GM12878 (cell line): ENCODE measurements at regions not wholly inside any gene's neighbourhood (a gene's known extent, or its start where the extent isn't known, plus 50 kb on each side); places are given as distances from the start of the nearest gene placed in this dataset.
"Not testable (repeated sequence)": the region's sequence is repeated elsewhere in the genome, so short reads cannot be mapped to it uniquely, and the experiment has no call there.

ENCODE experiments used
- ATAC-seq: fragments of 200-7000 bp; cut with Tn5 transposase; 3 replicates; pipeline ENCODE4 v1.9.1; 2020; ENCODE audit warnings: mild to moderate bottlenecking, moderate library complexity
- BruUV-seq: library from RNA; stranded (reverse); fragments of 400-500 nt; replicated peaks from 2 replicates; lab custom pipeline; 2021; lab: Mats Ljungman, UMichigan
- CTCF ChIA-PET: fragments of 300-600 bp; sonication (Branson Sonifier 250); formaldehyde crosslinking; extraction: SDS; loops from one replicate; lab custom pipeline; 2021; ENCODE audit warnings: inconsistent platforms; lab: Yijun Ruan, JAX
- POLR2A ChIA-PET: fragments of 350-600 bp; formaldehyde crosslinking; extraction: SDS; loops from one replicate; lab custom pipeline; 2021; ENCODE audit warnings: inconsistent platforms; lab: Charles Lee
- RAD21 ChIA-PET: fragments of 300-600 bp; sonication (Branson Sonifier 250); formaldehyde crosslinking; loops from one replicate; lab custom pipeline; 2023; ENCODE audit warnings: antibody characterized with exemption; ENCODE audit not compliant: unreplicated experiment; lab: Charles Lee
- SMC1A ChIA-PET: fragments of 300-600 bp; sonication (Branson Sonifier 250); formaldehyde crosslinking; loops from one replicate; lab custom pipeline; 2023; ENCODE audit not compliant: unreplicated experiment, uncharacterized antibody; lab: Charles Lee
- DNase-seq: peaks from one replicate; pipeline ENCODE4 v3.0.0-alpha.2; 2011; ENCODE audit warnings: low read depth, low spot score
- FAIRE-seq: peaks from 3 replicates; lab custom pipeline; 2011; peaks lifted over from hg19 to GRCh38; lab: Jason Lieb, UNC
- H2AFZ ChIP-seq: 2 replicates; pipeline ENCODE4 v1.6.0; 2011; ENCODE audit warnings: low read depth, low read length, control low read depth; ENCODE audit not compliant: control insufficient read depth
- H3K27ac ChIP-seq: 2 replicates; pipeline ENCODE4 v1.5.1; 2011; ENCODE audit warnings: control low read depth; ENCODE audit not compliant: control insufficient read depth, insufficient read depth
- H3K27me3 ChIP-seq, 2 experiments: replicated peaks in 1 of 2; 2 replicates each; pipeline versions ENCODE4 v1.6.0 to v1.6.1; 2011; ENCODE audit warnings: low read length in 1 of 2; ENCODE audit not compliant: control insufficient read depth in 2 of 2, insufficient read depth in 2 of 2
- H3K36me3 ChIP-seq, 2 experiments: 2 replicates each; pipeline ENCODE4 v1.5.1; 2011; ENCODE audit warnings: low read length in 1 of 2; ENCODE audit not compliant: control insufficient read depth in 2 of 2, insufficient read depth in 2 of 2
- H3K4me1 ChIP-seq: 2 replicates; pipeline ENCODE4 v1.6.1; 2011; ENCODE audit warnings: mild to moderate bottlenecking, low read length, moderate library complexity, mixed read lengths; ENCODE audit not compliant: control insufficient read depth, insufficient read depth
- H3K4me2 ChIP-seq: 2 replicates; pipeline ENCODE4 v1.6.0; 2011; ENCODE audit warnings: control low read depth; ENCODE audit not compliant: control insufficient read depth, insufficient read depth
- H3K4me3 ChIP-seq: fragments of 200-600 bp; sonication (generic); 2 replicates; pipeline ENCODE4 v1.5.1; 2016
- H3K79me2 ChIP-seq: 2 replicates; pipeline ENCODE4 v1.6.0; 2011; ENCODE audit warnings: low read length; ENCODE audit not compliant: control insufficient read depth, insufficient read depth
- H3K9ac ChIP-seq: 2 replicates; pipeline ENCODE4 v1.8.0; 2011; ENCODE audit warnings: low read length, control low read depth, mixed read lengths; ENCODE audit not compliant: control insufficient read depth, insufficient read depth
- H3K9me3 ChIP-seq: replicated peaks from 3 replicates; pipeline ENCODE4 v1.5.1; 2011; ENCODE audit warnings: mild to moderate bottlenecking, low read length; ENCODE audit not compliant: control insufficient read depth, insufficient read depth
- H4K20me1 ChIP-seq: 2 replicates; pipeline ENCODE4 v1.6.0; 2011; ENCODE audit not compliant: control insufficient read depth, insufficient read depth
- ETV6 ChIP-seq, 2 experiments: fragments of 450-650 bp in 1 of 2; IDR thresholded peaks in 1 of 2; conservative IDR thresholded peaks in 1 of 2; 2 replicates each; pipeline ENCODE4 v1.6.1; 2014; ENCODE audit warnings: antibody characterized with exemption in 1 of 2, borderline replicate concordance in 1 of 2, low read depth in 1 of 2, mild to moderate bottlenecking in 1 of 2, moderate library complexity in 1 of 2
- LARP7 ChIP-seq: fragments of 450-650 bp; IDR thresholded peaks from 2 replicates; pipeline ENCODE4 v1.6.1; 2017; ENCODE audit warnings: mild to moderate bottlenecking
- NR2C2 ChIP-seq: IDR thresholded peaks from 2 replicates; pipeline ENCODE4 v1.6.1; 2011; ENCODE audit warnings: borderline replicate concordance, low read depth; ENCODE audit not compliant: control insufficient read depth, insufficient read length
- PAX8 ChIP-seq: fragments of 450-650 bp; IDR thresholded peaks from 2 replicates; pipeline ENCODE4 v1.6.1; 2017; ENCODE audit warnings: mild to moderate bottlenecking, moderate library complexity
- ZNF207 ChIP-seq: fragments of 450-650 bp; IDR thresholded peaks from 2 replicates; pipeline ENCODE4 v1.6.1; 2014; ENCODE audit warnings: antibody characterized with exemption, mild to moderate bottlenecking, borderline replicate concordance
- WGBS: methylation state at CpG from one replicate; pipeline ENCODE4 v1.1.6; 2016; ENCODE audit warnings: low lambda C conversion rate; ENCODE audit not compliant: insufficient replicate concordance, insufficient coverage; ENCODE audit errors: missing lambda C conversion rate; 5-methylcytosine and 5-hydroxymethylcytosine counted together
- in situ Hi-C: fragments of 300-500 bp; cut with MboI; formaldehyde crosslinking; loops from 9 replicates; pipeline ENCODE4 v1.14.3; 2018; ENCODE audit warnings: mixed read lengths
- intact Hi-C: fragments of 100-400 bp; cut with micrococcal nuclease; formaldehyde crosslinking; loops from one replicate; pipeline ENCODE4 v1.14.2; 2022; ENCODE audit not compliant: unreplicated experiment
- TF ChIP-seq, protein P1 (sequence below): fragments of 450-650 bp; IDR thresholded peaks from 2 replicates; pipeline ENCODE4 v1.6.1; 2018; ENCODE audit warnings: mild to moderate bottlenecking, low read depth, moderate library complexity; ENCODE audit not compliant: partially characterized antibody

DNA sequence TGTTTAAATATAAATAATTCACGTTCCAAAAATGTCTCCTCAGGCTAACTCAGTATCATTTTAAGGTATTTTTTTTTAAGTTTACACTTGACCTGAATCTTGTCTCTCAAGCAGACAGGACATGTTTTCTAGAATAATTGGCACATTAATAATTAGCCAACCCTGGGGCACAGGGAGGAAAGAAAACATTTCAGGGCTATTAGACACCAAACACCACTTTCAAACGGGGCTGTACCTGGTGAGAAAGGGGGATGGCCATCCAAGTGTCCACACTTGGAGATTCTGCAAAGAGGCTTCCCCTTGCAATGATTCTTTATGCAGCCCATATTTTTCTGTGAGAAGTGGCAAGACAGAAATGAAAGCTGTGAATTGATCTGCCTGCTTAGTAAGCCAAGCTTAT, 560.8 kb downstream of the CD109 start:
- Histone ChIP-seq H3K9ac (no peak overlapping the region), H3K4me3 (no peak overlapping the region), H3K27ac (no peak overlapping the region), H3K27me3 (no peaks in the 10 kb centered on the region), H3K4me1 (no peaks in the 10 kb centered on the region), H2AFZ (no peak overlapping the region), H4K20me1 (no peaks in the 10 kb centered on the region), H3K4me2 (no peak overlapping the region), H3K79me2 (no peaks in the 10 kb centered on the region), H3K36me3 (no peaks in the 10 kb centered on the region), H3K9me3 (no peaks in the 10 kb centered on the region)
- ATAC-seq, result peak; percentile 31; the same call in 1 of the 3 replicates
- no peak for DNase-seq
- SMC1A ChIA-PET, result interaction anchor here (1.0 kb wide), 1 partner anchor 14 kb away, joined by 3 read pairs; no protein-coding TSS in a partner anchor
- FAIRE-seq, result no peak
- in situ Hi-C loops, result no loop called here
- CTCF ChIA-PET, result no interaction called here
- POLR2A ChIA-PET, result no interaction called here
- TF ChIP-seq ETV6 (conservative IDR thresholded peaks at IDR 0.05 in 1 of 2, IDR thresholded peaks at IDR 0.05 in 1 of 2; ENCODE audit: borderline replicate concordance in 1 of 2, low read depth in 1 of 2) (no peak), ZNF207 (no peak)
- TF ChIP-seq, protein P1, sequence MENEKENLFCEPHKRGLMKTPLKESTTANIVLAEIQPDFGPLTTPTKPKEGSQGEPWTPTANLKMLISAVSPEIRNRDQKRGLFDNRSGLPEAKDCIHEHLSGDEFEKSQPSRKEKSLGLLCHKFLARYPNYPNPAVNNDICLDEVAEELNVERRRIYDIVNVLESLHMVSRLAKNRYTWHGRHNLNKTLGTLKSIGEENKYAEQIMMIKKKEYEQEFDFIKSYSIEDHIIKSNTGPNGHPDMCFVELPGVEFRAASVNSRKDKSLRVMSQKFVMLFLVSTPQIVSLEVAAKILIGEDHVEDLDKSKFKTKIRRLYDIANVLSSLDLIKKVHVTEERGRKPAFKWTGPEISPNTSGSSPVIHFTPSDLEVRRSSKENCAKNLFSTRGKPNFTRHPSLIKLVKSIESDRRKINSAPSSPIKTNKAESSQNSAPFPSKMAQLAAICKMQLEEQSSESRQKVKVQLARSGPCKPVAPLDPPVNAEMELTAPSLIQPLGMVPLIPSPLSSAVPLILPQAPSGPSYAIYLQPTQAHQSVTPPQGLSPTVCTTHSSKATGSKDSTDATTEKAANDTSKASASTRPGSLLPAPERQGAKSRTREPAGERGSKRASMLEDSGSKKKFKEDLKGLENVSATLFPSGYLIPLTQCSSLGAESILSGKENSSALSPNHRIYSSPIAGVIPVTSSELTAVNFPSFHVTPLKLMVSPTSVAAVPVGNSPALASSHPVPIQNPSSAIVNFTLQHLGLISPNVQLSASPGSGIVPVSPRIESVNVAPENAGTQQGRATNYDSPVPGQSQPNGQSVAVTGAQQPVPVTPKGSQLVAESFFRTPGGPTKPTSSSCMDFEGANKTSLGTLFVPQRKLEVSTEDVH, result no peak
- no TSS peak for BruUV-seq
- intact Hi-C loops, result no loop called here
- RAD21 ChIA-PET, result no interaction called here
- WGBS, result 2% methylated on average over 2 of the region's 2 CpGs

DNA sequence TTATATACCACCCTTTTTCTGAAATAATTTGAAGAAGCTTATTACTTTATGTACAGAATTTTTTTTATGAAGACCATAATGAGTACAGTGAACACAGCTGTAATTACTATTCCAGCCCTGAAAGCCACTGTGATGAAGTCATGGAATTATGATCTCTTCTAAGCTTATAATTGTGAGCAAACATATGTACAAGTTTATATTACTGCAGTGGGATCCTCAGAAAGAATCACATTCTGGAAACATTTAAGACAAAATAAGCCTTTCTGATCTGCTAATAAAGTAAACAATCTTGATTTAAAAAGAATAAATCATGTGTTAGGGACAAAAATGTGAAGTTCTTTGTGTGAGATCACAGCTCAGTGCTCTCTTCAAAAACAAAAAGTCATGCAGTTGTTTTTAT, 560.4 kb downstream of the CD109 start:
- RAD21 ChIA-PET, result no interaction called here
- no peak overlapping the region for H3K4me2 ChIP-seq
- no peak overlapping the region for H3K4me3 ChIP-seq
- H3K36me3 ChIP-seq, result no peaks in the 10 kb centered on the region
- SMC1A ChIA-PET, result no interaction called here
- H3K9ac ChIP-seq, result no peak overlapping the region
- H3K4me1 ChIP-seq, result no peaks in the 10 kb centered on the region
- no peaks in the 10 kb centered on the region for H3K27me3 ChIP-seq
- CTCF ChIA-PET, result no interaction called here
- ATAC-seq (no peak), FAIRE-seq (no peak), DNase-seq (no peak)
- no peaks in the 10 kb centered on the region for H3K9me3 ChIP-seq
- POLR2A ChIA-PET, result no interaction called here
- intact Hi-C loops (no loop called here), in situ Hi-C loops (no loop called here)
- TF ChIP-seq PAX8 (no peak), LARP7 (no peak), NR2C2 (no peak)
- H2AFZ ChIP-seq, result no peak overlapping the region
- H3K27ac ChIP-seq, result no peak overlapping the region
- no peaks in the 10 kb centered on the region for H3K79me2 ChIP-seq
- no TSS peak for BruUV-seq
- no peaks in the 10 kb centered on the region for H4K20me1 ChIP-seq

DNA sequence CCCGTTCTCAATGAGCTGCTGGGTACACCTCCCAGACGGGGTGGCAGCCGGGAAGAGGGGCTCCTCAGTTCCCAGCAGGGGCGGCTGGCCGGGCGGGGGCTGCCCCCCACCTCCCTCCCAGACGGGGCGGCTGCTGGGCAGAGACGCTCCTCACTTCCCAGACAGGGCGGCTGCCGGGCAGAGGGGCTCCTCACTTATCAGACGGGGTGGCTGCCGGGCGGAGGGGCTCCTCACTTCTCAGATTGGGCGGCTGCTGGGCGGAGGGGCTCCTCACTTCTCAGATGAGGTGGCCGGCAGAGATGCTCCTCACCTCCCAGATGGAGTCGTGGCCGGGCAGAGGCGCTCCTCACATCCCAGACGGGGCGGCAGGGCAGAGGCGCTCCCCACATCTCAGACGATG, 559.0 kb downstream of the CD109 start:
- DNase-seq, POLR2A ChIA-PET, H3K9ac ChIP-seq, H3K4me2 ChIP-seq, H4K20me1 ChIP-seq, H3K4me3 ChIP-seq, SMC1A ChIA-PET, H3K27me3 ChIP-seq, H3K27ac ChIP-seq, H3K36me3 ChIP-seq, H2AFZ ChIP-seq, FAIRE-seq, H3K9me3 ChIP-seq, RAD21 ChIA-PET, CTCF ChIA-PET, H3K79me2 ChIP-seq, BruUV-seq, in situ Hi-C loops, H3K4me1 ChIP-seq, ATAC-seq, intact Hi-C loops: not testable (repeated sequence)
- WGBS, result 49% methylated on average over 19 of the region's 24 CpGs
